ENCODE measurements at regions not wholly inside any gene's neighbourhood (a gene's known extent, or its start where the extent isn't known, plus 50 kb on each side); places are given as distances from the start of the nearest gene placed in this dataset.

DNA sequence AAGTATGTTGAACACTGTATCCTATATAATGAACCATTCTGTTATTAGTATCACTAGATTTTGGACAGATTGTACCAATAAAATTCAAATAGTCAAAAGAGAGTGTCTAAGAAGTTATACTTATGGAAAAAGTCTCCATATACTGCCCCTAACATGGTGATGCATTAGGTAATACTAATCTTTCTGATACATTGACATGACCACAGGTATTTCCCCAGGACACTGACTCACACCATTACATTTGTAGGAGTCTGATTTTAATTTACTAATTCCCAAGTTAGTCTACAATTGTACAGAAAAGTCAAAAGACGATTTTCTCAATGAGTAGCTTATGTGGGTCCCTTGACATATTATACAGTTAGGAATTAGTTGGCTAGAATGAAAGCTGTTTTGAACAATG is 593.8 kb downstream of the ISL1 start:
- Histone ChIP-seq H3K9me3 (ENCODE audit: control insufficient read depth in 5 of 5, low read length in 5 of 5) (no peaks in the 10 kb centered on the region), H3K9ac (ENCODE audit: low read length in 5 of 5) (no peak overlapping the region), H3K4me3 (ENCODE audit: low read depth in 1 of 5, low read length in 5 of 5) (no peak overlapping the region), H3K4me1 (ENCODE audit: control insufficient read depth in 5 of 5, insufficient read depth in 5 of 5, low read length in 5 of 5) (no peaks in the 10 kb centered on the region), H3K36me3 (ENCODE audit: control insufficient read depth in 5 of 5, insufficient read depth in 5 of 5, low read length in 5 of 5) (no peaks in the 10 kb centered on the region), H3K27me3 (ENCODE audit: control insufficient read depth in 5 of 5, insufficient read depth in 4 of 5, low read length in 5 of 5) (no peaks in the 10 kb centered on the region), H3K27ac (ENCODE audit: low read depth, low read length) (no peak overlapping the region)

DNA sequence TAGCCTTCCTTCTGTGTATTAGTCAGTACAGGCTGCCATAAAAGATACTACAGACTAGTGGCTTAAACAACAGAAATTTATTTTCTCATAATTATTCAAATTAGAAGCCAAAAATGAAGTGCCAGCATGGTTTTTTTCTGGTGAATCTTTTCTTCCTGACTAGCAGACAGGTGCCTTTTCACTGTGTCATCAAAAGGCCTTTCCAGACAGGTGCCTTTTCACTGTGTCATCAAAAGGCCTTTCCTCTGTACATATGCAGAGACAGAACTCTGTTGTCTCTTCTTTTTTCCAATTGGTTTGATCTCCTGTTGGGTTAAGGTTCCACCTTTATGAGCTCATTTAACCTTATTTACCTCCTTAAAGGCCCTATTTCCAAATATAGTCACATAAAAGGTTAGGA is 599.9 kb downstream of the ISL1 start:
- Histone ChIP-seq H3K4me3 (ENCODE audit: low read depth in 1 of 5, low read length in 5 of 5) (no peak overlapping the region), H3K27me3 (ENCODE audit: control insufficient read depth in 5 of 5, insufficient read depth in 4 of 5, low read length in 5 of 5) (no peaks in the 10 kb centered on the region)

DNA sequence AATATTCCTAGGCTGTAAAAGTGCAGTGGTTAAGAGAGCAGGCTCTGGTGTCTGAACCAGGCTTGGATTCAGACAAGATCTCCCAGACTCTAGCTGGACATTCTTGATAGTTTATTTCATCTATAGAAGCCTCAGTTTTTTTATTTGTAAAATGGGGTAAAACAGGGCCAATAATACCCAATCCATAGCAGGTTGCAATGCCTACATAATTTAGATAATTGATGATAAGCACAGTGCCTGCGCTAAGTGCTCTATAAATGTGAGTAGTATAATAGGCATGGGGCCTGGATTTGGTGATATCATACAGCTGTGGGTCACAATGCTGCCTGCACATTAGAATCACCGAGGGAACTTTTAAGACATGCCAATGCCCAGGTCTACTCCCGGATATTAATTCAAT is 603.5 kb downstream of the ISL1 start:
- Histone ChIP-seq H3K27ac (ENCODE audit: low read depth, low read length) (no peak overlapping the region), H3K27me3 (ENCODE audit: control insufficient read depth in 5 of 5, insufficient read depth in 4 of 5, low read length in 5 of 5) (no peaks in the 10 kb centered on the region), H3K9ac (ENCODE audit: low read length in 5 of 5) (no peak overlapping the region)

More for the DNA sequence above, 599.9 kb downstream of the ISL1 start:
- Histone ChIP-seq H3K9me3 (ENCODE audit: control insufficient read depth in 5 of 5, low read length in 5 of 5) (no peaks in the 10 kb centered on the region), H3K4me1 (ENCODE audit: control insufficient read depth in 5 of 5, insufficient read depth in 5 of 5, low read length in 5 of 5) (no peaks in the 10 kb centered on the region), H3K27ac (ENCODE audit: low read depth, low read length) (no peak overlapping the region), H3K9ac (ENCODE audit: low read length in 5 of 5) (no peak overlapping the region), H3K36me3 (ENCODE audit: control insufficient read depth in 5 of 5, insufficient read depth in 5 of 5, low read length in 5 of 5) (no peaks in the 10 kb centered on the region)

DNA sequence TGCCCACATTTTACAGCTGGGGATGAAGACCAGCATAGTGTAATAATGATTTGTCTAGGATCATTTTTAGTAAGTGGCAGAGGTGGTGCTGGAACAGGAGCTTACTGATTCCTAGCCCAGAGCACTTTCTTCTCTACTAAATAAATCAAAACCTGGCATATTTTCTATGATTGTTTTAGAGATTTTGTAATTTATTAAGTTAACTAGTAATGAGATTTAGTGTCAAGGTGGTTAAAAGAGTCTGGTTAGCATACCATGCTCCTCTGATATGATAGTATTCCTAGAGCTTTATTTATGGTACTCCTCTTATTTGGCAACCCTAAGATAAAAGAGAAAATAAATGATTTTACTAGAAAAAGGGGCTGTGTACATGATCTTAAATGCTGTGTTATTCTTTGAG is 604.0 kb downstream of the ISL1 start:
- no peaks in the 10 kb centered on the region for H3K9me3 ChIP-seq (ENCODE audit: control insufficient read depth in 5 of 5, low read length in 5 of 5)
- H3K9ac ChIP-seq (ENCODE audit: low read length in 5 of 5): no peak overlapping the region
- H3K4me3 ChIP-seq (ENCODE audit: low read depth in 1 of 5, low read length in 5 of 5): no peak overlapping the region
- H3K27me3 ChIP-seq (ENCODE audit: control insufficient read depth in 5 of 5, insufficient read depth in 4 of 5, low read length in 5 of 5): no peaks in the 10 kb centered on the region
- no peaks in the 10 kb centered on the region for H3K36me3 ChIP-seq (ENCODE audit: control insufficient read depth in 5 of 5, insufficient read depth in 5 of 5, low read length in 5 of 5)
- H3K27ac ChIP-seq (ENCODE audit: low read depth, low read length): no peak overlapping the region
- H3K4me1 ChIP-seq (ENCODE audit: control insufficient read depth in 5 of 5, insufficient read depth in 5 of 5, low read length in 5 of 5): no peaks in the 10 kb centered on the region

More for the DNA sequence above, 603.5 kb downstream of the ISL1 start:
- no peaks in the 10 kb centered on the region for H3K9me3 ChIP-seq (ENCODE audit: control insufficient read depth in 5 of 5, low read length in 5 of 5)
- H3K36me3 ChIP-seq (ENCODE audit: control insufficient read depth in 5 of 5, insufficient read depth in 5 of 5, low read length in 5 of 5): no peaks in the 10 kb centered on the region
- no peaks in the 10 kb centered on the region for H3K4me1 ChIP-seq (ENCODE audit: control insufficient read depth in 5 of 5, insufficient read depth in 5 of 5, low read length in 5 of 5)
- no peak overlapping the region for H3K4me3 ChIP-seq (ENCODE audit: low read depth in 1 of 5, low read length in 5 of 5)

DNA sequence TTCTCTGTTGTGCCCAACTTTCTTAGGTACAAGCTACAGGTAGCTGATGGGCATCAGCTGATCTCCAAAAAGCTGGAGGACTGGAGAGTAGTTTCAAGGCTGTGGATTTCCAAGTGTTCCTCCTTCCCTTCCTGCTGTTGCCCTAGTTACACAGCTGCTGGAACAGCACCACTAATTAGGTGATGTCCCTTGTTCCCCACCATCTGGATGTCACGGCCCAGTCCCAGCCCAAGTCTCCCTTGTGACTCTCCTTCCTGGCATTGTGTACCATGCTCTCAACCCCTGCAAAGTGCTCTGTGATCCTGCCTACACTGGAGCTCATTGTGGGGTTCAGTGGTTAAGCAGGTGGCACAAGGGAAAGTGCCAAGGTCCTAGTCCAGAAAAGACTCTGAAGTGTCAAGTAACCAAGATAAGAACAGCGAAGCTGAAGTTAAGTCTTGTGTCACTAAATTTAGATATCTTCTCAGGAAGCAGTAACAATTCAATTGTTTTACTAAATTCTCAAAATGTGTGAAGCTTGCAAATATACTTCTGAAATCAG is 604.5 kb downstream of the ISL1 start:
- H3K9ac ChIP-seq (ENCODE audit: low read length in 5 of 5): no peak overlapping the region
- no peaks in the 10 kb centered on the region for H3K4me1 ChIP-seq (ENCODE audit: control insufficient read depth in 5 of 5, insufficient read depth in 5 of 5, low read length in 5 of 5)
- no peaks in the 10 kb centered on the region for H3K27me3 ChIP-seq (ENCODE audit: control insufficient read depth in 5 of 5, insufficient read depth in 4 of 5, low read length in 5 of 5)
- H3K4me3 ChIP-seq (ENCODE audit: low read depth in 1 of 5, low read length in 5 of 5): no peak overlapping the region
- H3K9me3 ChIP-seq (ENCODE audit: control insufficient read depth in 5 of 5, low read length in 5 of 5): no peaks in the 10 kb centered on the region
- no peak overlapping the region for H3K27ac ChIP-seq (ENCODE audit: low read depth, low read length)
- no peaks in the 10 kb centered on the region for H3K36me3 ChIP-seq (ENCODE audit: control insufficient read depth in 5 of 5, insufficient read depth in 5 of 5, low read length in 5 of 5)

DNA sequence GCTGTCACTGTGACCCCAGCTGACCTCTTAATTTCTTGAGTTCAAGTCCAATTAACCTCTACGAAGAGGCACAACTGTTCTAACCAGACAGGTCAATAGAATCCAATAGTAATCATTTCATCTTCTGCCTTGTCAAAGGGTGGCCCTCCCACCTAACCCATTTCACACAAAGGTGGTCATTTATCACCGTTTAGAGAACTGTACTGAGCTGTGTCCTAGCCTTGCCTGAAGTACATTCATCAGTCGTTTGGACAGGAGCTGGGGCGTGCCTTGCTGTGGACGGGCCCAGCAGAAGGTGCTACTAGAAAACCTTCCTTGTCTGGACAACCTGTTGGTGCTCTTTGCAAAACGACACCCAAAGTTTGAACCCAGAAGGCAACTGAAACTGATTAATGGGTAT is 605.4 kb downstream of the ISL1 start:
- Histone ChIP-seq H3K27me3 (ENCODE audit: control insufficient read depth in 5 of 5, insufficient read depth in 4 of 5, low read length in 5 of 5) (no peaks in the 10 kb centered on the region), H3K9ac (ENCODE audit: low read length in 5 of 5) (no peak overlapping the region), H3K4me3 (ENCODE audit: low read depth in 1 of 5, low read length in 5 of 5) (no peak overlapping the region), H3K27ac (ENCODE audit: low read depth, low read length) (no peak overlapping the region), H3K4me1 (ENCODE audit: control insufficient read depth in 5 of 5, insufficient read depth in 5 of 5, low read length in 5 of 5) (no peaks in the 10 kb centered on the region), H3K9me3 (ENCODE audit: control insufficient read depth in 5 of 5, low read length in 5 of 5) (no peaks in the 10 kb centered on the region), H3K36me3 (ENCODE audit: control insufficient read depth in 5 of 5, insufficient read depth in 5 of 5, low read length in 5 of 5) (no peaks in the 10 kb centered on the region)

DNA sequence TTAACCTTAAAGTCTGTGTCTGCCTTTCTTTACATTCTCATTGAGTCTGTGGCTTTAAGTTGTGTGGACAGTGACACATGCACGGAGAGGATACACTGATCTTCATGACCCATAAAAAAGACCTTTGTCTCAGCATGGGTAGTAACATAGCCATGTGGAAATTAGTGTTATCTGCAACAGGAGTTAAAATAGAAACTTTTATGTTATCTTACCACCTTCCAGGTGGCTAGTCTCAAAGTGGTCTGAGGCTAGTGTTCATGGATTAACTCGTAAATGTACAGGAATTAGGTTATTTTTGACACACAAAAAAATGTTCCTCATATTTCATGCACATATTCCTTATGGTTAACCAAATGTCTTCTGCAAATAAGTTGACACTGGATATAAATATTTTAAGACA is 607.0 kb downstream of the ISL1 start:
- H3K27ac ChIP-seq (ENCODE audit: low read depth, low read length): no peak overlapping the region
- no peaks in the 10 kb centered on the region for H3K27me3 ChIP-seq (ENCODE audit: control insufficient read depth in 5 of 5, insufficient read depth in 4 of 5, low read length in 5 of 5)

DNA sequence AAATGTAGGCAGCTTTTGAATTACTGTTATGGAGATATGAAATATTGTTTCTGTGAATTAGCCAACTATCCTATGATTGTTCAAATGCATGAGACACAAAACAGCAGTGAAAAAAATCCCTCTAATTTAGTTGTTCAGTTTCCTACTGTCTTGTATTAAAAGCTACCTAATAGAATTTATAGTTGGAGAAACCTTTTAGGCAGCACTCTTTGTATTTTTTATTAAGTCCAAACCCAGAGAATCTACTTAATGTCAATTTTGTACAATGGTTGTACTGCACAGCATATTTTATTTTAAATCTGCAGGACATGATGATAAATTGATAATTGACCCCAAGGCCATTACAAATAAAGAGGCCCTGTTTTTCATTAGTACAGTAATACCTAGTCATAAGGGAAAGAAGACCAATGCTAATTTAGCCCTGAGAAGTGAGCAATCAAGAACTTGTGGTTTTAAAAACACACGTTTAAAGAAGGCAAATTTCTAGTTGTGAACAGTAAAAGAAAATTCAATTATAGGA is 607.5 kb downstream of the ISL1 start:
- Histone ChIP-seq H3K4me3 (ENCODE audit: low read depth in 1 of 5, low read length in 5 of 5) (no peak overlapping the region), H3K4me1 (ENCODE audit: control insufficient read depth in 5 of 5, insufficient read depth in 5 of 5, low read length in 5 of 5) (no peaks in the 10 kb centered on the region), H3K36me3 (ENCODE audit: control insufficient read depth in 5 of 5, insufficient read depth in 5 of 5, low read length in 5 of 5) (no peaks in the 10 kb centered on the region), H3K9me3 (ENCODE audit: control insufficient read depth in 5 of 5, low read length in 5 of 5) (no peaks in the 10 kb centered on the region), H3K27me3 (ENCODE audit: control insufficient read depth in 5 of 5, insufficient read depth in 4 of 5, low read length in 5 of 5) (no peaks in the 10 kb centered on the region), H3K27ac (ENCODE audit: low read depth, low read length) (no peak overlapping the region), H3K9ac (ENCODE audit: low read length in 5 of 5) (no peak overlapping the region)

More for the DNA sequence above, 607.0 kb downstream of the ISL1 start:
- Histone ChIP-seq H3K4me3 (ENCODE audit: low read depth in 1 of 5, low read length in 5 of 5) (no peak overlapping the region), H3K36me3 (ENCODE audit: control insufficient read depth in 5 of 5, insufficient read depth in 5 of 5, low read length in 5 of 5) (no peaks in the 10 kb centered on the region), H3K4me1 (ENCODE audit: control insufficient read depth in 5 of 5, insufficient read depth in 5 of 5, low read length in 5 of 5) (no peaks in the 10 kb centered on the region), H3K9me3 (ENCODE audit: control insufficient read depth in 5 of 5, low read length in 5 of 5) (no peaks in the 10 kb centered on the region), H3K9ac (ENCODE audit: low read length in 5 of 5) (no peak overlapping the region)

DNA sequence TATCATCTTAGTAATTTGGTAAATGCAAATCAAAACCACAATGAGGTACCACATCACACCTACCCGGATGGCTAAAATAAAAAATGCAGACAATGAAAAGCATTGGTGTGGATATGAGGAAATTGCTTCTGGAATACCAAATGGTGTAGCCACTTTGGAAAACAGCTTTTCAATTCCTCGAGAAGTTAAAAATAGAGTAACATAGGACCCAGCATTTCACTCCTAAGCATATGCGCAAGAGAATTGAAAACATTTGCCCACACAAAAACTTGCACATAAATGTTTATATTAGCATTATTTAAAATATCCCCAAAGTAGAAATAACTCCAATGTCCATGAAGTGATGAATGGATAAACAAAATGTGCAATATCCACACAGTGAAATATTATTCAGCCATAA is 608.7 kb downstream of the ISL1 start:
- no peaks in the 10 kb centered on the region for H3K36me3 ChIP-seq (ENCODE audit: control insufficient read depth in 5 of 5, insufficient read depth in 5 of 5, low read length in 5 of 5)
- no peaks in the 10 kb centered on the region for H3K4me1 ChIP-seq (ENCODE audit: control insufficient read depth in 5 of 5, insufficient read depth in 5 of 5, low read length in 5 of 5)
- no peak overlapping the region for H3K9ac ChIP-seq (ENCODE audit: low read length in 5 of 5)
- H3K27ac ChIP-seq (ENCODE audit: low read depth, low read length): no peak overlapping the region
- no peaks in the 10 kb centered on the region for H3K27me3 ChIP-seq (ENCODE audit: control insufficient read depth in 5 of 5, insufficient read depth in 4 of 5, low read length in 5 of 5)
- H3K4me3 ChIP-seq (ENCODE audit: low read depth in 1 of 5, low read length in 5 of 5): no peak overlapping the region
- H3K9me3 ChIP-seq (ENCODE audit: control insufficient read depth in 5 of 5, low read length in 5 of 5): no peaks in the 10 kb centered on the region

DNA sequence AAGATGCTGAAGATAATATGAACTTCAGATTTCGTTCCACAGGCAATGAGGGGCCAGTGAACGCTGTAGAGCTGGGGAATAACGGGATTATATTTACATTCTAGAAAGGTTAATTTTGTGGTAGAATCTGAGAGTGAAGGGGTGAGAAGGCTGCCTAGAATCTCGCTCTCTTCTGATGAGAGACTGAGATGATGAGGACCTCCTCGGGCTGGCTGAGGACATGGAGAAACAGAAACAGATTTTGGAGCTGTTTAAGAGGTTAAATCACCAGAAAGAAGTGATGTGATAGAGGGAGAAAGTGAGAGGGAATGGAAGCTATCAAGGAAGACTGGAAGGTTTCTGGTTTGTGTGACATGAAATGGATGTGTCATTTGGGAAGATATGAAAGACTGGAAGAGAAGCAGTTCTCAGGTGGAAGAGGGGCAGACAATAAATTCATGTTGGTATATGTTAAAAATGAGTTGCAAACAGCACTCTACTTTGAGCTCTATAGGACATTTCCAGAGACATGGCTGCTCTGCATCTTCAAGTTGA is 612.6 kb downstream of the ISL1 start:
- H3K9me3 ChIP-seq (ENCODE audit: control insufficient read depth in 5 of 5, low read length in 5 of 5): no peaks in the 10 kb centered on the region

More for the DNA sequence above, 612.6 kb downstream of the ISL1 start:
- Histone ChIP-seq H3K36me3 (ENCODE audit: control insufficient read depth in 5 of 5, insufficient read depth in 5 of 5, low read length in 5 of 5) (no peaks in the 10 kb centered on the region), H3K27me3 (ENCODE audit: control insufficient read depth in 5 of 5, insufficient read depth in 4 of 5, low read length in 5 of 5) (no peaks in the 10 kb centered on the region), H3K9ac (ENCODE audit: low read length in 5 of 5) (no peak overlapping the region), H3K4me3 (ENCODE audit: low read depth in 1 of 5, low read length in 5 of 5) (no peak overlapping the region), H3K4me1 (ENCODE audit: control insufficient read depth in 5 of 5, insufficient read depth in 5 of 5, low read length in 5 of 5) (no peaks in the 10 kb centered on the region), H3K27ac (ENCODE audit: low read depth, low read length) (no peak overlapping the region)
